SK-N-DZ (cell line): ENCODE measurements at regions not wholly inside any gene's neighbourhood (a gene's known extent, or its start where the extent isn't known, plus 50 kb on each side); places are given as distances from the start of the nearest gene placed in this dataset.

ENCODE experiments used
- DNase-seq: peaks from one replicate; pipeline ENCODE4 v3.0.0-alpha.2; 2015; ENCODE audit warnings: low spot score

DNA sequence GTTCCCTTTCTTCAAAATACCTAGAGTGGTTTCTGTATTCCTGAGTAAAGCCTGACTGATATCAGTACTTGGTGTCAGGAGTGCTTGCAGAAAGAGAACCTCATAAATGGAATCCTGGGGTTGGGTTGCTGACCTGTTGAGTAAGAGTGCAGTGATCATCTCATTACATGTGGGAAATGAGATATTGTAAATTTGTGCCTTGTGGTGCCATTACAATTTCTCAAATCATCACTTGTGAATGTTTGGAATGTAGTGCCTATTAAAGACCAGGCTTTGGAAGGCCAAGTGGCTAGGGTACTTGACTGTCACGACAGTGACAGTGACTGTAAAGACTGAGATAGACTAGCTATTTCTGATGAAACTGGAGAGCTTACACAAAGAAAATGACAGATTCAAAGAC is 176.7 kb upstream of the CTTNBP2NL start:
- no peak for DNase-seq

DNA sequence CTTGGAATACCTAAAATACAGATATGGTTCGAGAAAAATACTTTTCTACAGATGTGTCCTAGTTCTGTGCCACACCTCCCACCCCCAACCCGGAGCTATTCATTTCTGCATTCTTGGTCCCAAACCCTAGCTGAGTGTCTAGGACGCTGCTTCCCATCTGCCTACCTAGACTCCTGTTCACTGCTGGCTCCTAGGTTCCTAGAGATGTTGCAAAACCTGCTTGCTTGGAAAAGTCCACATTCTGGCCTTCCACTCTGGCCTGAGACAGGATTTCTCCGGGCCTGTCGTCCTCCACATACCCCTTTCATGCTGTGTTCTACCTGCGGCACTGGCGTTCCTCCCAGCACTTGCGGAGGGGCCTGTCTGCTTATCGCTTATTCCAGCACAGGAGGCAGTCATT is 165.8 kb upstream of the CTTNBP2NL start:
- DNase-seq = no peak

DNA sequence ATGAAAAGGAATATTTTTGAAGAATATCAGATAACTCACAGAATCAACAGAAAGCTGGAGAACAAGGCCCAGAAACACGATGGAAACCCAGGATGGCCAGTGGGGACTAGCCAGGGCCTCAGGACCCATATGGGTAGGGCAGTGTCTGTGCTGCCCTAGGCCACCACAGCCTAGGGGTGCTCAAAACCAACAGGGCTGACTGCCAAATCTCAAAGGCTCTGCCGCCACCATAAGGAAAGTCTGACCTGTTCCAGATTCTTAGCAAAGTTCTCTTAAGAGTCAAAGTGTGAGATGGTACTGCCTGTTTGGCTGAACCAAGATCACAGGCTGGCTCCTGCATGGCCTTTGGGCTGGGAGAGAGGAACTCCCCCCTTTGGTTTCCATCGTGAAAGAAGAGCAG is 164.7 kb upstream of the CTTNBP2NL start:
- no peak for DNase-seq

DNA sequence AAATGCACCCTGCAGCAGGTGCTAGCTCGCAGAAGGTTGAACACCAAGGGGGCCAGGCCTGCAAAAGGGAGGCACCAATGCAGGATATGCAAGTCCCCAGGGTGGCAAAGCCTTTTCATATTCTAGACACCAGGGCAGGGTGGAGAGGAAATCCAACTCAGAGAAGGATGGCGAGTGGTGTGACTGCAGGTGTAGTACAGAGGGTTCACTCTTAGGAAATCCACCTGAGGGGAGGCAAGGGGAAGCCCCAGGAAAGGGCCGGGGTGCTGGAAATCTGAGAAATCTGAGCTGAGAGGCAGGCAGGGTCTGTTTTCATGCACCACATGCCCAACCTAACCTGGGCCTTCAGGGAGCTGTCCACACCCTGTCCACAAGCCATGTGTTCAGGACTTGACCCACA is 163.2 kb upstream of the CTTNBP2NL start:
- DNase-seq = no peak

DNA sequence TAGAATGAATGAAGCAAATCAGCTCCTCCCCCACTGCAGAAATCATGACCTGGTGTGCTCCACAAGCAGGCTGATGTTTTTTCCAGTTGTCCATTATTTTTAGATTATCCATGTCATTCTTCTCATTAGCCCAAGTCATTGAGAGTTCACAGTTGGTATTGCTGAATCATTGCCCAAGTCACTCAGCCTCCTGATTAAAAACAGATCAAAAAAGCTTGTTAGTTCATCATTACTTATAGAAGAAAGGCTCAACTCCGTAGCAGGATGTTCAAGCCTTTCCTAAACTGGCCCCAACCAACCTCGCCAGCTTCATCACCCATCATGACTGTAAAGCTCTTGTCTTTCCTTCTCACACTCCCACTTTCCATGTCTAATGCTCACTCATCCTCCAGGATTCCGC is 161.3 kb upstream of the CTTNBP2NL start:
- DNase-seq = no peak

DNA sequence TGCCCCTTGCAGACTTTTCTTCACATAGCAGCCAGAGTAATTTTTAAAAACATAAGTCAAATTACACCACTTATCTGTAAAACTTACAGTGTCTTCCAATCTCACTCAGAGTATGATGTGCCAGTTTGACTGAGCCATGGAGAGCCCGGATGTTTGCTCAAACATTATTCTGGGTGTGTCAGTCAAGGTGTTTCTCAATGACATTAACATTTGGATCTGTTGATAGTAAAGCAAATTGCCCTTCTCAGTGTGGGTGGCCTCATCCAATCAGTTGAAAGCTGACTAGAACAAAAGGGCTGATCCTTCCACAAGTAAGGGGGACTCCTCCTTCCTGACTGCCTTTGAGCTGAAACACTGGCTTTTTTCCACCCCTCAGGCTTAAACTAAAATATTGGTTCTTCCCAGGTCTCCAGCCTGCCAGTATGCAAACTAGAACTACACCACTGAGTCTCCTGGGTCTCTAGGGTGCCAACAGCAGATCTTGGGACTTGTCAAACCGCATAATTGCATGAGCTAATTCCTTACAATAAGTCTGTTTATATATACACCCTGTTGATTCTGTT is 157.9 kb upstream of the CTTNBP2NL start:
- no peak for DNase-seq

DNA sequence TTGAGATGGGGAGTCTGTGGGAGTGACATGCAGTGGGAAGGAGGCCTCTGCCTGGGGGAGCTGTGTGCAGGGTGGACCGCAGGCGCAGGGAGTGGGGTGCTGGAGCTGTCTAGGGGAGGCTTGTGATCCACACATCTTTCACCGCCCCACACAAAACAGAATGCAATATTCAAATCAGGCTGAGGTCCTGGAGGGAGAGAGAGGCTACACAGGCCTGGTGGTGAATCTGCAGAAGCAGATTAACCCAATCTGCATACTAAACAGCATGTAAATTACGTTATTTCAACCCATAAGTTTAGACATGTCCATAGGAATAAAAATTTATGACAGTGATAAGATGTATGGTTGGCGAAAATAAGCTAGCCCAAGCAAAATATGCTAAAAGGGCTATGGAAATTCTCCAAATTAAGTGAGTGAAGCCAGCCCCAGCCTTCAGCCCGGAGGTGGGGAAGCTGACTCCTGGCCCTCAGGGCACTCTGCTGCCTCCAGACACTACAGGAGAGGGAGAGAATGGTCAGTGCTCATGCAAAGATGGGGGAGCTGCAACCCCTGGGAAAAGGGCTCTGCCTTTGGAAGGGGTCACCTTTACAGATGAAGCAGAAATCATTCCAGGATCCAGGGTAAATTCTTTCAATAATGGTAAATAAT is 156.2 kb upstream of the CTTNBP2NL start:
- no peak for DNase-seq

DNA sequence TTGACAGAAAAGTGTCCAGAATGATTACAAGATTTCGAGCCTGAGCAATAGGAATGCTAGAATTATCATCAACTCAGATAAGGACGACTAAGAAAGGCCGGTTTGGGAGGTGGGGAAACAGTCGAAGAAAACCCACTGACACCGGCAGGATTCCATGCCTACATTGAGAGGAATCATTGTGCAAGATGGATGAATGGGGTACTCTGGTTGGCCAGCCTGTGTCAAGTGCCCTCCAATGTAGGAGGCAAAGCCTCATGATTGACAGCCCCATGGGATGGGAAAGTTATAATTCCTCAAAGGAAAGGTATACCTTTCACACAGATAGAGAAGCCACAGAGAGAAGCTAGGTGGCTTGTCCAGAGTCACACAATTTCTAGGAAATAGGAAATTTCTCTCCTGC is 153.5 kb upstream of the CTTNBP2NL start:
- DNase-seq = no peak

DNA sequence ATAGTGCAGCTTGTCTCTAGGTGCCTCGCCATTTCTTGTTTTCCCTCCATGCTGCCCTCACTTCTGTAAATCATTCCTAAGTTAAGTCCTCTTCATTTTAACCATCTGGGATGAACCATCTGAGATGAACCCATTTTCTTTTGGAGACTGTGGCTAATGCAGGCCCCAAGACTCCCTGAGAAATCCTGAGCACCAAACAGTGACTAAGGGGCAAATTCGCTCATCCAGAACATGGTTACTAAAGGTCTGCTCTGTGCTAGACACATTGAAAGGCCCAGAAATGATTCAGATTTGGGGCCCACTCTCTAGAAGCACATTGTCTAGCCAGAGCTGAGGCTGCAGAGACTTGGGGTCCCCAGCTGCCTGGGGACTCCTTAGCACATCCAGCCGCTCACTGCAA is 151.9 kb upstream of the CTTNBP2NL start:
- DNase-seq = no peak

DNA sequence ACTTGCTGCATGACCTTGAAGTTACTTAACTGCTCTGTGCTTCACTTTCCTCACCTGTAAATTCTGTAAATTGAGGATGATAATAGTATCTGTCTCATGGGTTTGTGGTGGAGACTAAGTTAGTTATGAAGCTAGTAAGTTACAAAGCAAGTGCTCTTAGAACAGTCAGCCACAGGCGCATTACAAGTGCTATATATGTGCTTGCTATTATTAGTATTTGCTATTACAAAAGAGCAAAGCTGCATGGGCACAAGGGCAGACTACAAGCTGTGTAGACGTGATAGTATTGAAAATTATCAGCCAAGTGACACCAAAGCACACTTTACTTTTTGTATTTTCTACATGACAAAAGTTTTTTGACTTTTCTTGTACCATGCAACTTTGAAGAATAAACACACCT is 150.9 kb upstream of the CTTNBP2NL start:
- no peak for DNase-seq

DNA sequence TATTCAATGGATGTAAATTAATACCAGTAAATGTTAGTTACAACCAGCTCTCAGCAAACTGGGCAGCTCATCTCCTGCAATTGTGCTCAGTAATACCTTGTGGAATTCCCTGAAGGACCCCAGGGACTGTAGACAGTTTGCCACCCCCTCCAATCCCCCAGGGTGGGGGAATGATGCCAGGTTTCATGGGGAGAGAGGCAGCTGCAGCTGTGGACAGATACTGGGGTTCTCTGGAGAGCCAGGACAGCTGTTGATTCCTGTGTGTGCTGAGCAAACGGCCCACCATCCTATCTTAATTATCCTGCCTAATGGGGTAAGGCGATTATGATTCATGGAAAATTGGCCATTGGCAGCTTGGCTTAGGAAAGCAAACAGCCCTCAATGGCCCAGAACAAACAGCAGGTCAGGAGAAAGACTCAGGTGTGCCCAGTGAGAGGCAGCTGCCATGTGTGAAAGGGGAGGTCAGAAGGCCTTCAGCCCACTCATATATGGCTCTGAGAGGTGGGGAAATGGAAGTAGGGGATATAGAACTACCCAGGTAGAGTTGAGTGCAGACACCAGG is 148.9 kb upstream of the CTTNBP2NL start:
- DNase-seq = no peak

DNA sequence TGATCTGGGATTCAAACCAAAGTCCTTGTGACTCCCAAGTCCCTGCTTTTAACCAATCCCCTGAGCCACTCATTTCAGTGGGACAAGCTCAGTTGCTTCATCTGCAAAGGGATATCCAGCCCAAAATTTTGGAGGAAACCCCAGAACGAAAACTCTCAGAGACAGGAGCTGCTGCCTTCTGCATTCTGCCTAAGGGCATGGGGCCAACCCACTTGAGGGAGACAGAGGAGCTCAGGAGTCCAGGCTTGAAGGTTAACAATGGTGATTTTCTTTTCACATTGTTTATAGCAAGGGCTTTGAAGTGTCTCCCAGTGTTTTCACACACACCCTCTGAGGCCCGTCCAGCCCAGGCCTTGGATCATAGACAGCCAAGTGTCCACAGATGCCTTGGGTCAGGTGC is 148.1 kb upstream of the CTTNBP2NL start:
- DNase-seq = no peak

DNA sequence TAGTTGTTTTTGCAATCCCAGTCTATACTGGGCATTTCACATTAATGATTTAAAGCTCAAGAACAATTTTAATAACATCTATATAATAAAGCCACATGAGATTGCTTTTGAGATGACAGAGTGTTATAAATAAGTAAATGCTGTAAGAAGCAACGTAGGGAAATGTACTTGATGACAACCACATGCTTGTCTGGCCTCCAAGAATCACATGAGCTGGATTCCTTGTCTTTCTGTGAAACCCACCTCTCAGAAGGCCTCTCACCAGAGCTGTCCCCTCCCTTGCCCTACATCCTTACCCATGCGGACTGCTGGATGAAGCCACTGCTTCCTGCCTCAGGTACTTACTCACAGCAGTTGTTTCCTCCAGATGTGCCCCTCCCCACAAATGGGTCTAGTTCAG is 145.1 kb upstream of the CTTNBP2NL start:
- no peak for DNase-seq

DNA sequence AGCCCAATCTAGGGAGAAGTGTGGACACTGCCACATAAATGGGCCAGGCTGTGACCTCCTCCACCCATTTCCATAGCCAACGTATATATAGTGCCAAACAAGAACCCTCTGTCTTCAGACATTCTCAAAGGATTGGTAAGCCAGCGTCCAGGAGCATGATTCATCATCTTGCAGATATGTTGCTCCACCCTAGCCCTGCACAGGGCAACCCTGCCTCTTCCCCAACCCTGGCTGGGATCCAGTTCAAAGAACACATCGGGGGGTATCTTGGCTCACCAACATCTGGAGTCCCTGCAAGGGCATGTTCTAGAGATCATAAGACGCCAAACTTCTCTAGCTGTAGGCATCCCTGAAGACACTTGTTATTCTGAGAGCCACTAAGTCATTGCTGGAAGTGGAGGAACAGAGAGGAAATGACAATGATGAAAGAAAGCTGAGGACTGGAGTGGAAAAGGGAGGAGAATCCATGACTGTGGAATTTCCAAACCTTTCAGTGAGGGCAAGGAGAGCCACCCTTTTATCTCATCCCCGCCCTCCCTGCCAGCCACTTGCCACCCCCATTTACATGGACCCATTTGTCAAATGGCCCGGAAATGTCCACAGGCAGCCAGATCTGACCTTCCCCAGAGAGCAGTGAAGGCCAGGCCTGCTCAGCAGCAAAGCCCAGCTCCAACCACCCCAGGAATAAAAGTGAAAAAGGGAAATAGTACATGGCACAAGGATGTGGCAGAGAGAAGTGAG is 144.1 kb upstream of the CTTNBP2NL start:
- DNase-seq = no peak

DNA sequence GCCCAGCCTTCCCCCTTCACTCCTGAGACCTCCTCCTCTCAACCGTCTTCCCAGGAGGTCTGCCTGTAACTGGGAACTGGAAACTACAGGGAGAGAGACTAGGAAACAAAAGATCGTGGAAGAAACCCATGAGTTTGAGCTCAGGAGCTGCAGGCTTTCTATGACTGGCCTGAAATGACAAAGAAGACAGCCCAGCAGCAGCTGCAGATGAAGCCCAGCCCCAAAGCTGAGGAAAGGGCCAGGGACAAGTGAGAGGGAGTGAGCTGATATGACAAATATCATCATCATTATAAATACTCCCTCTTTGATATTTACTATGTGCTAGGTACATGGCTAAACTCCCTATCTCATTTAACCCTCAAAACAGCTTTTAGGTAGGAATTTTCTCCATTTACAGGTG is 142.6 kb upstream of the CTTNBP2NL start:
- no peak for DNase-seq

DNA sequence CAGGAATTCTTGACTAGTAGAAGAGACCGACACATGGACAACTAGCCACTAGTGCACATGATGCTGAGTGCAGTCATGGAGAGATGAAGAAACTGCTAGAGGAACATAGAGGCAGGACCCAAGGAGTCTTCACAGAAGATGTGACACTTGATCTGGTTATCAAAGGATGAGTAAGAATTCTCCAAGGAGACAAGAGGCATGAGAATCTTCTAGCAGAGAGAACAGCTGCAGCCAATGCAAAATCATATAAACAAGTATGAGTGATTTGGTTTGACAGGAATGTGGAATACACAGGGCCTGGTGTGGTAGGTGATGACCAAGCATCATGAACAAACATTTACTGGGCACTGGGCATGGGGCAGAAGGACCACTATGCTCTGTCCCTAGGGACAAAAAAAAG is 140.9 kb upstream of the CTTNBP2NL start:
- no peak for DNase-seq

DNA sequence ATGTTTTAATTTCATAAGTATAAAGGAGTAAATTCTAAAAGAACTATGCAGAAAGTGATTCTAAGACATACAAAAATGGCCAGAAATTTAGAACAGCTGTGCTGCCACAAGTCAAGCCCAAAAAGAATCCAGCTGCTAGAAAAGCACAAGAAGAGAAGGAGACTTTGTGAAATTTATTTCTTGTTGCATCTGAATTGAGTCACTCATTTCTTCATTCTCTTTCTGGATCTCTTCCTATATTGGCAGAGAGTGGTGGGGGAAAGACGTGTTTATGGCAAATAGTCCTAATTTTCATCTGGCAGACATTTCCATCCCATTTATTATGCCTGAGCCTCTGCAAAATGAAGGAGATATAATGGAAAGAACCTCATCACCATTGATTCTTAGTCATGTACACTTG is 139.6 kb upstream of the CTTNBP2NL start:
- DNase-seq = no peak

DNA sequence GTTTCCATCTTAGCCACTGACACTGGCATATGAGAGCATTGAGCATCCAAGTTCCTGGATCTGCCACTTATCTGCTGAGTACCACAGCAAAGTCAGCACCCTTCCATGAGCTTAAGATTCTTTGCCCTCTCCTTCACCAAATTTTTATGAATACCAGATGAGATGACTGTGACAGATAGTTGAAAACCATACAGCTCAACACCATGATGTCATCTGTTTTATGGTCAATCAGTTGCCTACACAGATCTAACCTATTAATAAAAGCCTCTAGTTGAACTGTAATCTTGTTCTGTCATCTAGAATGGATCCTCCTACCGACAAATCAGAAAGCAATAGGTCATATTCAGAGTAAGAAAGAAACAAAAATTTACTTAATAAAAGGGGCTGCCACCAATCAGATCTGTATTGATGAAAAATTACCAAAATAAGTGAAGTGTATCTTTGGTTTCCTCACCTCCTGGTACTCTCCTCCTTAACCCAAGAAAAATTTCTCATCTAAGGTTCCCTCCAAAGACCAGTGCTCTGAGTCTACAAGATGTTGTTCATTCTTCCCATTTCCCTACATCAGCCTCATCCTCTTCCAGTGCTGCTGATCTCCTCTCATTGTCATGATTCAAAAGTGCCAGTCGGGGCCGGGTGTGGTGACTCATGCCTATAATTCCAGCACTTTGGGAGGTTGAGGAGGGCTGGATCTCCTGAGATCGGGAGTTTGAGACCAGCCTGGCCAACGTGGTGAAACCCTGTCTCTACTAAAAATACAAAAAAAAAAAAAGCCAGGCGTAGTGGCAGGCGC is 138.8 kb upstream of the CTTNBP2NL start:
- no peak for DNase-seq

DNA sequence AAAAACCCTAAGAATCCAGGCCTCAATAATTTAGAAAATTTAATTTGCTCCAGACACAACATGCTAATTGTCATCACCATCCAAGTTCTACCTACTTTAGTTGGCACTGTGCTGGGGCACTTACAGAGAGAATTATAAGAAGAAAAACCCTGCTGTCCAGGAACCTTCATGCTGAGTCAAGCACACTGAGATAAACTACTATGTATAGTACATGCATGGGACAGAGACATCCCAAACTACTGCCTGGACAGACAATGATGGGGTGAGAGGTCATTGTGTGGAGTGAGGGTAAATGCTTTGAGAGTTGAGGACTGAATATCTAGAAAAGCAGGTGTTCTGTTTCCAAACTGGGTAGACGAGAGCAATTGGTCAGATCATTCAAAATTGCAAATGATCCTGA is 135.3 kb upstream of the CTTNBP2NL start:
- DNase-seq = no peak

DNA sequence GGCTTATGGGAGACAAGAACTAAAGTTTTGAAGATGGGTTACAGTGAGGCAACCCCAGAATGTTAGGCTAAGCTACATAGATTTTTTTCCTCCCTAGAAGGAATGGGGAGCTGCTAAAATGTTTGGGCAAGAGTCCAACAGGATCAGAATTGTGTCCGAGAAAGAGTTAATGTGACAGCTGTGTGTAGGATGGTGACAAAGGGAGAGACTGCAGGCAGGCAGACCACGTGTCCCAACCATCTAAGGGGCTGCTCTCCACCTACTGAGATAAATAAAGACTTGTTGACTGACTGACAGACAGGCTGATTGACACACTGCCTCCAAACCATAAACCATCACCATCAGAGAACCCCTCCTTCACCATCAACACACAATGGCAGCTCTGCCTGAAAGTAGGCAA is 133.7 kb upstream of the CTTNBP2NL start:
- DNase-seq = no peak

DNA sequence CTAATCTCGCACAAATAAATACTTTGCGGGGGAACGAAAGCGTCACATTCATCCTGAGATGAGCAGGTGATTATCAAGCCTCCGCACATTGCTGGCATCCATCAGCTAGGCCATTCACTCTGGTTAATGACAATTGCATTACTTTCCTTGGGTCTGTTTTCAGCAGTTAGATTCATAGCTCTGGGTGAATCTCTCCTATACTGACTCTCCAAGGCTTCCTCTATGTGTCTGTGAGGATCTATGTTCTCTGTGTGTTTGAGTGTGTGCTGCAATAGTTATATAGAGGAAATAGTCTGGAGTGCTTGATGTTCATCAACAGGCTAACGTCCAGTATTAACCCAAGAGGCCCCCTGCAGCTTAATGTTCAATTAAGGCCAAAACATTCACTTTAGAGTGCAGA is 133.0 kb upstream of the CTTNBP2NL start:
- DNase-seq = no peak

DNA sequence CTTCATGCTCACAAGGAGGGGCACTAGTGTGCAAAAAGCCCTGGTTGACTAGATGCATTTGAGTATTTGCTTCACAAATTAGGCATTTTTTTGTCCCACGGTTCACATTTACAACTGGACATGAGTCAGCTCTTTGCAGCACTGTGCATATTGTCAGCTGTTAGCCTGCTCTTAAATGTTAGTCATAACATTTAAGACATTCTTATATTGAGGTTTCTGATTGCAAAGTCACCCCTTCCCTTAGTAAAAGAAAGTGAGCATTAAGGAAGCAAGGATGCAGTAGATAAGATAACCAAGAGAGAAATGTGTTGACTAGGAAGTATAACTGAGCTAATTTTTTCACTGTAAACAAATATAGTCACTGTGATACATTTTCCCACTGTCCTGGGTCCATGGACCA is 132.6 kb upstream of the CTTNBP2NL start:
- DNase-seq = no peak
